HL-60 (cell line): ENCODE measurements at regions not wholly inside any gene's neighbourhood (a gene's known extent, or its start where the extent isn't known, plus 50 kb on each side); places are given as distances from the start of the nearest gene placed in this dataset.

Experiments
- POLR2AphosphoS5 ChIP-seq: IDR thresholded peaks from 2 replicates; pipeline ENCODE4 v1.6.1; 2012; ENCODE audit warnings: low read depth
- TF ChIP-seq, protein P1 (sequence below): IDR thresholded peaks from one replicate; pipeline ENCODE4 v1.5.1; 2011; ENCODE audit warnings: low read length, control low read depth, inconsistent platforms; ENCODE audit not compliant: insufficient read depth
- TF ChIP-seq, protein P2 (sequence below): IDR thresholded peaks from 2 replicates; pipeline ENCODE4 v1.6.1; 2012; ENCODE audit warnings: low read depth; ENCODE audit not compliant: insufficient replicate concordance

DNA sequence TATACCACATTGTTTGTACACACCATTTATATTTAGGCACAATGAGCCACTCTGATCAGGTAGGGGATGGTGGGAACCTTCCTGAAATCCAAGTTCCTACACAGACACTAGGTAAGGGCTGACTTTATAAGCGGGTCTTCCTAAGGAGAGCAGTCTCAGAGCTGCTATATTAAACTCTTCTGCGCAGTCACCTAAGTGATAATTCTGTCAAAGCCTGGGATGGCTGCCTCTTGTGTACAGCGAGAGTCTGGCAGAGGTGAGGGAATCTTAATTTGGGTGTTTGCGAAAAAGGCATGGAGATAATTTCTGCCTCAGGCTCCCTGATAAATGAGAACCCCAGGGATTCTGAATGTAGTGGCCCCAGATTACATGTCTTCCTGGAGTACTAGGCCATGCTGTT lies 113.1 kb downstream of the EDEM1 start:
- TF ChIP-seq, protein P1, sequence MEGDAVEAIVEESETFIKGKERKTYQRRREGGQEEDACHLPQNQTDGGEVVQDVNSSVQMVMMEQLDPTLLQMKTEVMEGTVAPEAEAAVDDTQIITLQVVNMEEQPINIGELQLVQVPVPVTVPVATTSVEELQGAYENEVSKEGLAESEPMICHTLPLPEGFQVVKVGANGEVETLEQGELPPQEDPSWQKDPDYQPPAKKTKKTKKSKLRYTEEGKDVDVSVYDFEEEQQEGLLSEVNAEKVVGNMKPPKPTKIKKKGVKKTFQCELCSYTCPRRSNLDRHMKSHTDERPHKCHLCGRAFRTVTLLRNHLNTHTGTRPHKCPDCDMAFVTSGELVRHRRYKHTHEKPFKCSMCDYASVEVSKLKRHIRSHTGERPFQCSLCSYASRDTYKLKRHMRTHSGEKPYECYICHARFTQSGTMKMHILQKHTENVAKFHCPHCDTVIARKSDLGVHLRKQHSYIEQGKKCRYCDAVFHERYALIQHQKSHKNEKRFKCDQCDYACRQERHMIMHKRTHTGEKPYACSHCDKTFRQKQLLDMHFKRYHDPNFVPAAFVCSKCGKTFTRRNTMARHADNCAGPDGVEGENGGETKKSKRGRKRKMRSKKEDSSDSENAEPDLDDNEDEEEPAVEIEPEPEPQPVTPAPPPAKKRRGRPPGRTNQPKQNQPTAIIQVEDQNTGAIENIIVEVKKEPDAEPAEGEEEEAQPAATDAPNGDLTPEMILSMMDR, result no peak
- no peak for TF ChIP-seq POLR2AphosphoS5
- TF ChIP-seq, protein P2, sequence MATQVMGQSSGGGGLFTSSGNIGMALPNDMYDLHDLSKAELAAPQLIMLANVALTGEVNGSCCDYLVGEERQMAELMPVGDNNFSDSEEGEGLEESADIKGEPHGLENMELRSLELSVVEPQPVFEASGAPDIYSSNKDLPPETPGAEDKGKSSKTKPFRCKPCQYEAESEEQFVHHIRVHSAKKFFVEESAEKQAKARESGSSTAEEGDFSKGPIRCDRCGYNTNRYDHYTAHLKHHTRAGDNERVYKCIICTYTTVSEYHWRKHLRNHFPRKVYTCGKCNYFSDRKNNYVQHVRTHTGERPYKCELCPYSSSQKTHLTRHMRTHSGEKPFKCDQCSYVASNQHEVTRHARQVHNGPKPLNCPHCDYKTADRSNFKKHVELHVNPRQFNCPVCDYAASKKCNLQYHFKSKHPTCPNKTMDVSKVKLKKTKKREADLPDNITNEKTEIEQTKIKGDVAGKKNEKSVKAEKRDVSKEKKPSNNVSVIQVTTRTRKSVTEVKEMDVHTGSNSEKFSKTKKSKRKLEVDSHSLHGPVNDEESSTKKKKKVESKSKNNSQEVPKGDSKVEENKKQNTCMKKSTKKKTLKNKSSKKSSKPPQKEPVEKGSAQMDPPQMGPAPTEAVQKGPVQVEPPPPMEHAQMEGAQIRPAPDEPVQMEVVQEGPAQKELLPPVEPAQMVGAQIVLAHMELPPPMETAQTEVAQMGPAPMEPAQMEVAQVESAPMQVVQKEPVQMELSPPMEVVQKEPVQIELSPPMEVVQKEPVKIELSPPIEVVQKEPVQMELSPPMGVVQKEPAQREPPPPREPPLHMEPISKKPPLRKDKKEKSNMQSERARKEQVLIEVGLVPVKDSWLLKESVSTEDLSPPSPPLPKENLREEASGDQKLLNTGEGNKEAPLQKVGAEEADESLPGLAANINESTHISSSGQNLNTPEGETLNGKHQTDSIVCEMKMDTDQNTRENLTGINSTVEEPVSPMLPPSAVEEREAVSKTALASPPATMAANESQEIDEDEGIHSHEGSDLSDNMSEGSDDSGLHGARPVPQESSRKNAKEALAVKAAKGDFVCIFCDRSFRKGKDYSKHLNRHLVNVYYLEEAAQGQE, result no peak
